HG03159 (cell line): ENCODE measurements at regions not wholly inside any gene's neighbourhood (a gene's known extent, or its start where the extent isn't known, plus 50 kb on each side); places are given as distances from the start of the nearest gene placed in this dataset.

Source experiments
- ATAC-seq: cut with Tn5 transposase; IDR thresholded peaks from one replicate; pipeline ENCODE4 v1.9.1; 2021; ENCODE audit warnings: mild to moderate bottlenecking, moderate library complexity; ENCODE audit not compliant: unreplicated experiment

DNA sequence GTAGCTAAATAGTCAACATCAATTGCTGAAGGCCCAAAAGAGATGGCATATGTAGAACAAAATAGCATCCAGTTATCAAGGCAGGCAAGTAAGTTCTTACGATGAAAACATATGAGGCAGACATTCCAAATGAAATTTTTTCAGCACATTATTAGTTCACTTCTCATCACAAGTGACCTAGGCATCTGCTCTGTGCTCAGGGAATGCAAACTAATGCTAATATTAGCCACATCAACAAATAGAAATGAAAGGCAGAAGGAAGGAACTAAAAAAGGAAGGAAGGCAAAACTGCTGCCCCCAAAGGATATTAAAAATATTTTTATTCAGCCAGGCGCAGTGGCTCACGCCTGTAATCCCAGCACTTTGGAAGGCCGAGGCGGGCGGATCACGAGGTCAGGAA, 51.2 kb upstream of the ROCK1 start:
- no peak for ATAC-seq

DNA sequence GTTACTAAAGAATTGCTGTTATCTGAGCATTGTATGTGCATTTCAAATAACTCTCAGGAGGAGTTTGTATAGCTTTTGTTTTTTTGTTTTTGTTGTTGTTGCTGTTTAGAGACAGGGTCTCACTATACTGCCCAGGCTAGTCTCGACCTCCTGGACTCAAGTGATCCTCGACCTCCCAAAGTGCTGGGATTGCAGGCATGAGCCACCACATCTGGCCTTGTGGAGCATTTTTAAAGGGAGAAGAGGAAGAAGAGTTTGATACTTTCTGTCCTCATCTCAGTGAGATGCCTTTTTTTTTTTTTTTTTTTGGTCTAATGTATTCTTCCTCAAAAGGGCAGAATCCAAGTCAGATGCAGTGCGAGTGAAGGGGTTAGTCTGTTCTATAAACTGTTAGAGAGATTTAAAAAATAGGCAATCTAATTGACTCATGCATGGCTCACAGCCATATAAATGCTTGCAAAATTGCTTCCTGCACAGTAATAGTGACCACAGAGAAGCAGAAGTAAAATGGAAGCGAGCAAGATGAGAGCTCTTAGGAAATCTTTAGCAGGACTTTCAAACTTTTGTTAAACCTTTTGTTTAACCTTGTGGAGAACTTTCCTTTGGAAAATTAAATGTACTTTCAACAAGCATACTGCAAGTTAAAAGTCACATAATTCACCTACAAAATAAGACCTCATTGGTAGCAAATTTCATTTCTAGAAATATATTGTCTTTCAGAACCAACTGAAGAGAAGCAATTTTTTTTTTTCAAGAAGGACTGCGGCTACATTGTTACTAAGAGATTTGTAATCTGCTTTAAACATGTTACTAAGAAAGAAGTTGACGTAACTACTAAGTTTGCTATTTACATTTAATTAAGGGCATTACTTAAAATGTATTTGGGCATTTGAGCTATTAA, 52.3 kb upstream of the ROCK1 start:
- no peak for ATAC-seq

DNA sequence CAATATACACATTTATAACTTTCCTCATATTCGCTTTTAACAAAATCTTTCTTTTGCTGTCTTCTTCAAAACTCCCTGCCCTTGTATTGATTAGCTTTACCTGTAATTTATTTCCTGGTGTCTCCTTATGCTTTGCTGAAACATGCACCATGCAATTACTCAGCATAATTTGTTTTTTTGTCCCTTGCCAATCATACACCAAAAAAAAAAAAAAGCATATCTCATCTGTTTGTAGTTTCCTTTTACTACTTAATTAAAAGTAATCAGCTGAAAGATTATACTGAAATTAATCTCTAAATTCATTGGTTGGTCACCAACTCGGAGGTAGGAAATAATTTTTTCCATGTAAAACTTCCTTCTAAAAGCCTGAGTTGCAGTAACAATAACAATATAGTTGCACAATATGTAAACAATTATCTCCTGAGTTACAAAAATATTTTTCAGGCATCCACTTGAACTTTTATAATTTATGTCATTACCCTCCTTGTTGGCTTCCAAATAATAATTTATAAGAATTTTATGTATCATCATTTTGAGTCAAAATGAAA, 53.0 kb upstream of the ROCK1 start:
- no peak for ATAC-seq

DNA sequence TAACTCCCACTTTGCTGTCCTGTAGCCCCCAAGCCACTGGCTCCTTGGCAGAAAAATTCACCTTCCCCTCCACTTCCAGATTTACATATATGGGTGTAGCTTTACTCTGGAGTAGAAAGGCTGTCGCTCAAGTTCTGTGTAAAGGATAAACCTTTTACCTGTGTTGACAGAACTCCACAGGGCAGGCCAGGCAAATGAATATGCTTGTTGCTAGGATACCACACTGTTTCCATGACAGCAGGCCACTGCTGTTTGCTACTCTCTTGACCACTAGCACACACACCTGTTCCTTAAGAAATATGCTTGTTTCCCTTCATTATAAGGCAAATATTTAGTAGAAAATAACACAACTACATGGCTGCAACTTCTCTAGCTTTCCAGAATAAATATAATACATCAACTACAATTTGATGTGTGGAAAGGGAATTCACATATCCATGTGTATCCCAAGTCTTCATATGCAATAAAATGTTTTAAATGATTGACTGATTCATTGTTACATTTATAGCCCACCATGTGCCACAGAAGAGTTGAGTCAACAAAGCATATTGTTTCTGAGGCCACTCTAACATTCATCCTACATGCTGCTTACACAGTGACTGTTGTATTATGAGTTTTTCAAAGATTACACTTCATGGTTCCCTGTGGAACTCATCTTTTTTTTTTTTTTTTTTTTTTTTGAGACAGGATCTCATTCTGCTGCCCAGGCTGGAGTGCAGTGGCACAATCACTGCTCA, 56.2 kb upstream of the ROCK1 start:
- ATAC-seq: no peak

DNA sequence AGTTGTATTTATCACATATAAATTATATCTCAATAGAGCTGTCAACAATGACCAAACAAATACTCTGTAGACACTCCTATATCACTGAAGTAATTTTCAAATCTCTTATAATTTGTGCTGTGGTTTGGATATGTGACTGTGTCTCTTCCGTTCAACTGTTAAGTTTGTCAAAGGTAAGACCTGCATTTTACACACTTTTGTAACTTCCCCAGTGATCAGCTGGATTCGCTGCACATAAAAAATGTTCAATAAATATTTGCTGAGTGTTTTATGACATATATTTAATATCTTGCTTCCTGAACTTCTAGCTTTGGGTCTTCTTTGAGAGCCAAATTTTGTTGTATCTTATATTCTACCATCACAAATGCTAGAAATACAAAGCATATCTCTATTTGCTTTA, 57.3 kb upstream of the ROCK1 start:
- ATAC-seq: no peak

DNA sequence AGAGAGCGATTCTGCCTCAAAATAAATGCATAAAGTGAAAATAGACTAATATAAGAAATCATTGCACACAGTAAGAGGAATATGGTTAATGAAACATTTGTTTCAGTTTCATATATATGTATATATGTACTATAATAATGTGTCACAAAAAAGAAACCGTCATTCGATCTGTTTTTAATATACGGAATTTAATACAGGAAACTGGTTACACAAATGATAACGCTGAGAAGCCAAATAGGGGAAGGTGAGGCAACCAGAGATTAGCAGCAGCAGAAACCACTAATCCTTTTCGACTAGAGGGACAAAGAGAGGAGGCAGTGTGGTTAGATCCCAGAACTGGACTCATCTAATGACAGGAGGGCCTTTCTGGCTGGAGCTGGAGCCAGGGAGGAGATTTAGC, 64.2 kb upstream of the GREB1L start:
- ATAC-seq: no peak

DNA sequence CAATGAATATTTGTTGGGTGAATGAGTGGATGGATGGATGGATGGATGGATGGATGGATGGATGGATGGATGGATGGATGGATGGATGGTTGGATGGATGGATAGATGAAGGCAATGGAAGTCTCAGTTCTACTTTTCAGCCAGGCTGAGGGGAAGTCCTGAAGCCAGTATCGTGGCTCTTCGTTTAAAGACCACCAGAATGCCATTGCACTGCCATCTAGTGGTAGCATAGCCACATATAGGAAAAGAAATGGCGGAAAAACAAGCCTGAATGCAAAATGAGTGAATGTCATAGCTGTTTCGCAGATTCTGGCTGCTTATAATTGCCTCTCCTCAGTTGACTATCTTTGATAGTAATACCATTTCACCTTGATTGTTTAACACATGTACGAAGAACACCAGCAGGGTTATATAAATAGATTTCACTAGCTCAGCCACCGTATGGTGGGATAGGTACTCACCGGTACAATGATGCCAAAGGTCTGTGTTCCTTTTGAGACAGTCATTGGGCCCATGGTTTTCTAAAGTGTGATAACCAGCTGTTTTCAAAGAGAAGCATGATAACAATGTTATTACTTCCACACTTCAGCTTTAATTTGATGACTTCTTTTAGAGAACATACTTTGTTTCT, 62.3 kb upstream of the GREB1L start:
- peak; percentile 79 for ATAC-seq

DNA sequence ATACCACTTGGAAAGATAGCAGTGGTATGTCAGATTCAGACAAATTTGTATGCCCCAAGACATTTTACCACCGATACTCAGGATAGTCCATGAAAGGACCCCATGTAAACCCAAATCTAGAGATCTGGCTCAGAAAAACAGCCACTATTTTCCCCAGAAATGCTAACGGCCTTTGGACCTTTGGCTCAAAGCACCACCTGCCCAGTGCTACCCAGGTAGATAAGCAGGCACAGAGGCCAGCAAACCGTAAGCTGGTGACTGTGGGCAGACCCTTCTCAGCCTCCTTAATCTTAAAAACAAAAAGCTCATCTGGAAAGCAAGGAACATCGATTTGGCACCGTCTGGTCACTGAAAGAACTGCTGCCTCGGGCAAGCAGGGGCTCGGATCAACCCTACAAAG, 61.4 kb upstream of the GREB1L start:
- ATAC-seq: no peak

DNA sequence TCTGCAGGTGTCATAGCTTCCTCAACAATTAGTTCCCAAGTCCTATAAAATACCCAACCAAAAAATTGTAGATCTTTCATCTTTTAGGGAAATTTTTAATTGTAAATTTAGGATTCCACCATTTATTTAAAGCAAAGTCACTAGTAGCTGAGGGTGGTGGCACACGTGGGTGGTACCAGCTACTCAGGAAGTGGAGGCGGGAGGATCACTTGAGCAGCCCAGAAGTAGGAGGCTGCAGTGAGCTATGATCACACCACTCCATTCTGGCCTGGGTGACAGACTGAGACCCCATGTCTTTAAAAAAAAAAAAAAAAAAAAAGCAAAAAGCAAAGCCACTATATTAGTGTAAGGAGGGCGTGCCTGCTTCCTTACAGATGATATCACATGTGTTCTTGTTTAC, 60.3 kb upstream of the GREB1L start:
- no peak for ATAC-seq

DNA sequence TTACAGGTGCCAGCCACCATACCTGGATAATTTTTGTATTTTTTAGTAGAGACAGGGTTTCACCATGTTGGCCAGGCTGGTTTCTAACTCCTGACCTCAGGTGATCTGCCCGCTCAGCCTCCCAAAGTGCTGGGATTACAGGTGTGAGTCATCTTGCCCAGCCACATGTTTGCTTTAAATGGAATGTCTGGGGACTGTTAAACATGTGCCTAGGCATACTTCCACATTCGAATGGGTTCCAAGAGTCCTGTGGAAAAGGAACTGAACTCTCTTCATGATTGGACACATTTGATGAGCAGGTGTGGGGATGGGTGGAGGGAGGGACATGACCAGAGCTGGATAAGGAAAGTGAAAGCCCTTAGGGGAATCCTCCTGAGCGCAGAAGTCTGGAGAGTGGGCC, 58.4 kb upstream of the GREB1L start:
- no peak for ATAC-seq

DNA sequence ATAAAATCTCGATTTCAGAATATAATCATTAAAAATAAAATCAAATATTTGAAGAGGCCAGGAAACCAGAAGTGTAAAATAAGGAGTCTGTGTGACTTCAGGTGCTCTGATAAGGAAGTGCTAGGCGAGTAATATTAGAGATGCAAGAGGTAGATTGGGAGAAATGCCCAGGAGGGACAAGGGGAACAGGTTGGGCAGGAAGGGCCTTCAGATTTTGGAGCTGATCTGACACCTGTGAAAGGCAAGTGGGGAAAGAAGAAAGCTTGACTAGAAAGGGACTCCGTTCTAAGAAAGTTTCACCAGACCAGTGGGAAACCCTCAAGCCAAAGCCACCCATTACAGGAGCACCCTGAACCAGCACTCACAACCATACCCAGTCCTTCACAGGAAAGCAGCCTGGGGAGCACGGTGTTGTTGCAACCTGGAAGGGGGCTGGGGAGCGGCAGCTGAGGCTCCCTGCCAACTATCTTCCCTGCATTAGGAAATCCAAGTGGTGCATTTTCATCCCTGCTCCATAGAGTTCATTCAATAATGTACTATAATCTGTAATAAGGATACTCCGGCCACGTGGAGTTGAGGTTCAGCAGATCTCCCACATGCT, 57.5 kb upstream of the GREB1L start:
- no peak for ATAC-seq

DNA sequence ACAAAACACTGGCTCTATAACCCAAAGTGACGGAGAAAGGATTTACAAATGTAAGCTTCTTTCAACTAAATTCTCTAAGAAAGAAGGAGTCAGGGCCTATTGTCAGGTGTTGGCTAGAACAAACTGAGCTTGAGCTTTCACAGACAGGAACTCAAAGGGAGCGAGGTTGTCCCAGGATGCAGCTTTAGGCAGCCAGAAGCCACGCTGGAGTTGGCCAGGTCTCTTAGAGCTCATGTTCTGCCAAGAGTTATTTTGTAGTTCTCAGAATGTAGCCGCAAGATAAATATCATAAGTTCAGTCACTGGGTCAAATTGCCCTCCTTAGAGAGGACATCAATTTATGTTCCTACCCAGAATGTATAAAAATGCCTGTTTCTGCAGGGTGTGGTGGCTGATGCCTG, 54.1 kb upstream of the GREB1L start:
- no peak for ATAC-seq

DNA sequence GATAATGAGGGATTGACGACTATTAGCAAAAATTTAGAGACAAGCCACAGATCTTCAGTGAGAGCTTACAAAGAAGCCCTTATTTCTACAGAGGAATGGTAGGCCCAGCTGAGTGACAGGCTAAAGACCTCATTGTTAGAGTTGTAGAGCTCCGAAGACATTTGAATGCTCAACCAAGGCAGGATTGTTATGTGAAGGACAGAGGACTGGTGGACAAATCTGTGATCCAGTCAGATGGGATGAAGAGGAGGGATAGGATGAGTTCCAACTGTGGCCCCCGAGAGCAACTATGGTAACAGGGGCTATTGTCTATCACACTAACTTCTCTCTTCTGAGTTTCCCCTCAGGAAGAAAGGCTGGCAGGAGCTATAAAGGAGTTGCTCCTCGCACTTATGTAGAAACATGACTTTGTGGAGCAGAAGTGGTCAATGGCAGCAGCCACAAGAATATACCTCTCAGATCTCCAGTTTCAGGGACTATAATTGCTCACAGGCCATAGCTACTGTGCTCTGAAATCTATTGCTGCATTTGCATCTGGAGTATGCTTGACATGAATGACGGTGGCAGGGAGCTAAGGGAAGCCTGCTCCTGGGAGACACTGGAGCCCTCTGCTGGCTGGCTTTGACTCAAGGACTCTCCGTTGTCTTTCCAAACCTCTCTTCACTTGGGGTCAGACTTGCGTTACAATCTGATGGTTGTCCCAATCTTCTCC, 50.3 kb upstream of the GREB1L start:
- no peak for ATAC-seq
